ENCODE measurements at regions not wholly inside any gene's neighbourhood (a gene's known extent, or its start where the extent isn't known, plus 50 kb on each side); places are given as distances from the start of the nearest gene placed in this dataset.
"Not testable (repeated sequence)": the region's sequence is repeated elsewhere in the genome, so short reads cannot be mapped to it uniquely, and the experiment has no call there.

- DNase-seq = no peak
Measured at GRCh38 chr12:67045650-67046049, 223.5 kb upstream of the CAND1 start.

- no peak for DNase-seq
Measured at GRCh38 chr12:67046062-67046461, 223.1 kb upstream of the CAND1 start.

- DNase-seq = no peak
Measured at GRCh38 chr12:67047634-67048033, 221.5 kb upstream of the CAND1 start.

- no peak for DNase-seq
Measured at GRCh38 chr12:67048371-67048770, 220.8 kb upstream of the CAND1 start.

GRCh38 chr12:67049199-67049598 is 220.0 kb upstream of the CAND1 start:
- DNase-seq = not testable (repeated sequence)

- no peak for DNase-seq
Measured at GRCh38 chr12:67052981-67053380, 216.2 kb upstream of the CAND1 start.

- DNase-seq = no peak
Measured at GRCh38 chr12:67056329-67056728, 212.8 kb upstream of the CAND1 start.

- no peak for DNase-seq
Measured at GRCh38 chr12:67057072-67057471, 212.1 kb upstream of the CAND1 start.

- no peak for DNase-seq
Measured at GRCh38 chr12:67062193-67062592, 207.0 kb upstream of the CAND1 start.

GRCh38 chr12:67067453-67068203 is 201.5 kb upstream of the CAND1 start:
- DNase-seq = no peak

- peak; percentile 38 to 41 for DNase-seq
Measured at GRCh38 chr12:67068204-67068731, 200.9 kb upstream of the CAND1 start.

- DNase-seq = peak; percentile 21 to 43
Measured at GRCh38 chr12:67068761-67069450, 200.3 kb upstream of the CAND1 start.

GRCh38 chr12:67069451-67070306 is 199.5 kb upstream of the CAND1 start:
- DNase-seq = peak; percentile 25 to 49

- no peak for DNase-seq
Measured at GRCh38 chr12:67070307-67070600, 198.9 kb upstream of the CAND1 start.

- DNase-seq = no peak
Measured at GRCh38 chr12:67070604-67071003, 198.6 kb upstream of the CAND1 start.

GRCh38 chr12:67072281-67072680 is 196.9 kb upstream of the CAND1 start:
- not testable (repeated sequence) for DNase-seq

GRCh38 chr12:67073336-67073735 is 195.8 kb upstream of the CAND1 start:
- DNase-seq = no peak

GRCh38 chr12:67074072-67074471 is 195.1 kb upstream of the CAND1 start:
- DNase-seq = no peak

- DNase-seq = no peak
Measured at GRCh38 chr12:67077617-67078016, 191.5 kb upstream of the CAND1 start.

GRCh38 chr12:67078957-67079356 is 190.2 kb upstream of the CAND1 start:
- DNase-seq = no peak

GRCh38 chr12:67080637-67081036 is 188.5 kb upstream of the CAND1 start:
- DNase-seq = no peak

GRCh38 chr12:67082221-67082620 is 186.9 kb upstream of the CAND1 start:
- no peak for DNase-seq

GRCh38 chr12:67085699-67086098 is 183.5 kb upstream of the CAND1 start:
- no peak for DNase-seq

- no peak for DNase-seq
Measured at GRCh38 chr12:67086116-67086515, 183.0 kb upstream of the CAND1 start.

All from Kasumi-1 (cell line).